ENCODE measurements at regions not wholly inside any gene's neighbourhood (a gene's known extent, or its start where the extent isn't known, plus 50 kb on each side); places are given as distances from the start of the nearest gene placed in this dataset.

DNA sequence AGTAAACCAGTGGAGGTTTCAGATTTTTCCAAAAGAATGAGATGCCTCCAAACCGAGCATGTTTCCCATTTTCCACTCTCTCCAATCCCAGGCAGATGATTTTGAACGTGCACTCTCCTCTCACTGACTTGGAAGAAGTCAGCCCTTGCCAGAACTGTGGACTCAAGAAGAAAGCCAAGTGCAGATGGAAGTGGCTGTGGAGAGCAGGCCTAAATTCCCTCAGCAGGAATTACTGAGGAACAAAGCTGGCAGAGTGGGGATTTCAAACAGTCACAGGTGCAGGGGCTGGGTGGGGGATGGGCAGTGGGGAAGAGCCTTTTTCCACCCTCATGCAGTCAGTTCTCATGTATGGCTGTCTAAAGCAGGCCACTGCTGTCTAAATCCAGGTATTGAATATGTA lies 55.3 kb downstream of the PABIR2 start:
- DNase-seq (ENCODE audit: low spot score in 2 of 2), result no peak
- no peak overlapping the region for H3K27ac ChIP-seq

DNA sequence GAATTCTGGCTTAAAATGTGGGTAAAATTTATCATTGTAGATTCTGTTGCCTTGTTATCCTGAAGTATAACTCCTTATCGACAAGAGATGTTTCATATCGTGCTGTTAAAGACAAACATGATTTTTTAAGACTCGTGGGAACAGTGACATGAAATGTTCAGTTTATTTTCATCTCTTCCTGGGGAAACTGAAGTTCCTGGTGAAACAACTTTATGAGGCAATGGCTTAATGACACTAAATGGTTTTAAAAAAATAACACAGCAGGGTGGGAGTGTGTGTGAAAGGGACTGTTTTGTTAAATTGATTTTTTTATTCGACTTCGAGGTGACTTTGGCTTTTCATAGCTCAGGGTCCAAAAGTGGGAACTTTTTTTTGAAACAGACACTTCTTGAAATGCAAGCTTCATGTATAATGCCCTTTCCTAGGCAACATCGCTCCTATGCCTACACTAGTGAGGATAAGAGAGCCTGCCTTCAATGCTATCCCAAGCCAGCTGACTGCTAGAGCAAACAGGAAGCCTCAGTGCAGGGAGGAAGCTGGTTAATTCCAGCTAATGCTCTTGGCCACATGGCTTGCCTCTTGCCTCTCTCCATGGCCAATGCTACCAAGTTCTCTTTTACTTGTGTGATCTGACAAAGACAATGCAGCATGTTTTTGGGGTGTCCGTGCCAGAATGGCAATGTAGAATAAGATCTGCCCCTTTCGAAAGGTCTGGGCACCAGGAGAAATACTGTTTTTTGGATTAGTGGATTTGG lies 57.8 kb downstream of the PABIR2 start:
- intact Hi-C loops (cut with DNase I; ENCODE audit: low total_unique reads), result no loop called here
- Histone ChIP-seq H3K4me3 (no peak overlapping the region), H3K27me3 (peaks cover 0 to 45% of the 10 kb centered on the region in 2 donors), H3K36me3 (no peaks in the 10 kb centered on the region), H3K4me1 (no peaks in the 10 kb centered on the region), H3K9me3 (no peaks in the 10 kb centered on the region), H3K27ac (no peak overlapping the region)
- no peak for DNase-seq (ENCODE audit: low spot score in 2 of 2)
- TF ChIP-seq POLR2A (IDR thresholded peaks at IDR 0.05), result no peak
- TF ChIP-seq, protein P1, sequence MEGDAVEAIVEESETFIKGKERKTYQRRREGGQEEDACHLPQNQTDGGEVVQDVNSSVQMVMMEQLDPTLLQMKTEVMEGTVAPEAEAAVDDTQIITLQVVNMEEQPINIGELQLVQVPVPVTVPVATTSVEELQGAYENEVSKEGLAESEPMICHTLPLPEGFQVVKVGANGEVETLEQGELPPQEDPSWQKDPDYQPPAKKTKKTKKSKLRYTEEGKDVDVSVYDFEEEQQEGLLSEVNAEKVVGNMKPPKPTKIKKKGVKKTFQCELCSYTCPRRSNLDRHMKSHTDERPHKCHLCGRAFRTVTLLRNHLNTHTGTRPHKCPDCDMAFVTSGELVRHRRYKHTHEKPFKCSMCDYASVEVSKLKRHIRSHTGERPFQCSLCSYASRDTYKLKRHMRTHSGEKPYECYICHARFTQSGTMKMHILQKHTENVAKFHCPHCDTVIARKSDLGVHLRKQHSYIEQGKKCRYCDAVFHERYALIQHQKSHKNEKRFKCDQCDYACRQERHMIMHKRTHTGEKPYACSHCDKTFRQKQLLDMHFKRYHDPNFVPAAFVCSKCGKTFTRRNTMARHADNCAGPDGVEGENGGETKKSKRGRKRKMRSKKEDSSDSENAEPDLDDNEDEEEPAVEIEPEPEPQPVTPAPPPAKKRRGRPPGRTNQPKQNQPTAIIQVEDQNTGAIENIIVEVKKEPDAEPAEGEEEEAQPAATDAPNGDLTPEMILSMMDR (IDR thresholded peaks at IDR 0.05), result no peak
- TF ChIP-seq POLR2AphosphoS5 (IDR thresholded peaks at IDR 0.05), result no peak

More for the DNA sequence above, 55.3 kb downstream of the PABIR2 start:
- TF ChIP-seq, protein P1 (IDR thresholded peaks at IDR 0.05), result no peak
- TF ChIP-seq POLR2AphosphoS5 (IDR thresholded peaks at IDR 0.05) (no peak), POLR2A (IDR thresholded peaks at IDR 0.05) (no peak)
- intact Hi-C loops (cut with DNase I; ENCODE audit: low total_unique reads), result no loop called here
- Histone ChIP-seq H3K27me3 (peaks cover 0 to 42% of the 10 kb centered on the region in 2 donors), H3K4me3 (no peak overlapping the region), H3K36me3 (no peaks in the 10 kb centered on the region), H3K9me3 (no peaks in the 10 kb centered on the region), H3K4me1 (no peaks in the 10 kb centered on the region)

DNA sequence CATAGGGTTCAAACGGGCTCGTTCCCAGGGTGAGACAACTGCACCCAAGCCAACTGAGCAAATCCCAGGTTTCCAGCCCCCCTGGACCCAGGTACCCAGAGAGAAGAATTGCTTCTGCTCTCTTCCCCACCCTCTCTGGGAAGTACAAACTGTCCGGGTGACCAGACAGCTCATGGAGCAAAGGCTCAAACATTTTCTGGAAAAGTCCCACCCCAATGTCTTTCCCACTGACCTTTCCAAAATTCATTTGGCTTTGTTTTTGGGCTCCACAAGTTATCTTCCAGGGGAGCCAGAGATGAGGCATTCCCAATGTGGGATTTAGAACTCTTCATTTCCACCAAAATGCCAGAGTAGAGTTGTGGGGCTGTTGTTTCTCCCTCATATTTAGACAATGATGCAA lies 58.6 kb downstream of the PABIR2 start:
- TF ChIP-seq POLR2A (IDR thresholded peaks at IDR 0.05), result no peak
- TF ChIP-seq, protein P1 (IDR thresholded peaks at IDR 0.05), result no peak
- TF ChIP-seq POLR2AphosphoS5 (IDR thresholded peaks at IDR 0.05), result no peak
- Histone ChIP-seq H3K4me1 (no peaks in the 10 kb centered on the region), H3K36me3 (no peaks in the 10 kb centered on the region), H3K27ac (no peak overlapping the region), H3K4me3 (no peak overlapping the region), H3K9me3 (no peaks in the 10 kb centered on the region), H3K27me3 (peaks cover 0 to 46% of the 10 kb centered on the region in 2 donors)
- DNase-seq (ENCODE audit: low spot score in 2 of 2), result no peak
- intact Hi-C loops (cut with DNase I; ENCODE audit: low total_unique reads), result no loop called here

DNA sequence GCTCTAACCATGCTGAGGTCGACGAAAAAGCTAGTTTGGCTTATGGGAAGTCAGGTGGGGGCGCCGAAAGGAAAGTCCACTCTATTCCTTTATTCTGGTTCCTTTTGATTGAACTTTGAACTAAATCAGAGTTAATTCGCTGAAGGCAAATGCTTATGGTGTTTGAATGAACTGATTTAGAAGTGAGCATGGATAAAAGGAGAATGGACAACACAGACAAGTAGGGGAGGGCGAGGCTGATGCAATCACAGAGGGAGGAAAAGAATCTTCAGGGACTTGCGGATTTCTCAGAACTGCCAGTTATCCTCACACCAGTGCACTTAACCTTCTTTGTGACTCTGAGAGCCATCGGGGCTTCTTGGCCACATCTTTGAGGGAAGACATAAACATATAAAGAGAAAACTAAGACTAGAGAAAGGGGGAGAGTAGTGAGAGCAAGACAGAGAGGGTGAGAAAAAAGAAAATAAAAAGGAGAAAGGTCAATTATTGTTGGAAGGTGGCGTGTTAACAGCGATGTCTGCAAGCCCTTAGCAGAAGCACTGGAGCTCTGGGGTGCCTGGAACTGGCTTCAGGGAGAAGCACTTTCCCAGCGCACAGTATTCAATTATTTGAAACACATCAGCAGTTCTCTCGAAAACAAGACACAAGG lies 59.2 kb downstream of the PABIR2 start:
- no peaks in the 10 kb centered on the region for H3K4me1 ChIP-seq
- no peaks in the 10 kb centered on the region for H3K9me3 ChIP-seq
- H3K27ac ChIP-seq, result no peak overlapping the region
- intact Hi-C loops (cut with DNase I; ENCODE audit: low total_unique reads), result no loop called here
- peaks cover 0 to 52% of the 10 kb centered on the region in 2 donors for H3K27me3 ChIP-seq
- TF ChIP-seq, protein P1 (IDR thresholded peaks at IDR 0.05), result no peak
- no peak for TF ChIP-seq POLR2AphosphoS5 (IDR thresholded peaks at IDR 0.05)
- TF ChIP-seq POLR2A (IDR thresholded peaks at IDR 0.05), result no peak
- no peak overlapping the region for H3K4me3 ChIP-seq
- H3K36me3 ChIP-seq, result no peaks in the 10 kb centered on the region
- DNase-seq (ENCODE audit: low spot score in 2 of 2), result no peak

DNA sequence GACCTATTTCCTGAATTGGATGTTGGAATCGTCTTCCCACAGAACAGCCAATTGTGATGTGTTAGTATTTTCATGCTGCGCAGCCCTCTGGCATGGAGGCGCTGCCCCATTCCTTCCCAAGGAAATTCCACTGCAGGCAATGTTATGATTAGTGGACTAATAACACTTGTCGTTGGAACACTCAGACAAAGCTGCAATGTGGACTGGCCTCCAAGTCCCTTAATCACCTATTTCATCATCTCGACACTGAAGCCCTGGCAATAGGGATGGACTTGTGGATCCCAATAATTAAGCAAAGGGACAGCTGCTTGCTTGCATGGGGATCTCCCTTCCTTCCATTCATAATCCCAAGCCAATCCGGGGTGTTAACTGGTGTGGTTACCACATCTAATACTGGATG lies 59.9 kb downstream of the PABIR2 start:
- TF ChIP-seq POLR2A (IDR thresholded peaks at IDR 0.05) (no peak), POLR2AphosphoS5 (IDR thresholded peaks at IDR 0.05) (peak in 1 of 3 donors; percentile 66)
- Histone ChIP-seq H3K9me3 (no peaks in the 10 kb centered on the region), H3K4me1 (no peaks in the 10 kb centered on the region), H3K36me3 (no peaks in the 10 kb centered on the region), H3K27me3 (peaks cover 0 to 53% of the 10 kb centered on the region in 2 donors), H3K27ac (no peak overlapping the region), H3K4me3 (no peak overlapping the region)
- no peak for DNase-seq (ENCODE audit: low spot score in 2 of 2)
- intact Hi-C loops (cut with DNase I; ENCODE audit: low total_unique reads), result no loop called here

All from breast epithelium (tissue), 4 donors.